H9 (cell line): ENCODE measurements at regions not wholly inside any gene's neighbourhood (a gene's known extent, or its start where the extent isn't known, plus 50 kb on each side); places are given as distances from the start of the nearest gene placed in this dataset.

Experiments used
- DNase-seq: peaks from one replicate; pipeline ENCODE4 v3.0.0-alpha.2; 2017
- H2AFZ ChIP-seq: one replicate; pipeline ENCODE4 v1.6.1; 2013; ENCODE audit warnings: mild to moderate bottlenecking, low read length, control low read depth, moderate library complexity
- H2AK5ac ChIP-seq: 2 replicates; pipeline ENCODE4 v1.6.1; 2013; ENCODE audit warnings: low read length, control low read depth, mixed read lengths; ENCODE audit not compliant: insufficient read length
- H2BK120ac ChIP-seq: one replicate; pipeline ENCODE4 v1.6.1; 2013; ENCODE audit warnings: low read depth, mild to moderate bottlenecking, low read length, control low read depth, inconsistent platforms; ENCODE audit not compliant: poor library complexity, severe bottlenecking
- H2BK12ac ChIP-seq: 2 replicates; pipeline ENCODE4 v1.6.1; 2013; ENCODE audit warnings: low read length, control low read depth, mixed read lengths, low read depth; ENCODE audit not compliant: insufficient read length
- H2BK15ac ChIP-seq: 2 replicates; pipeline ENCODE4 v1.6.1; 2013; ENCODE audit warnings: low read depth, low read length, control low read depth
- H2BK20ac ChIP-seq: one replicate; pipeline ENCODE4 v1.6.1; 2013; ENCODE audit warnings: low read depth, mild to moderate bottlenecking, low read length, control low read depth, inconsistent platforms; ENCODE audit not compliant: poor library complexity, severe bottlenecking
- H2BK5ac ChIP-seq: 2 replicates; pipeline ENCODE4 v1.6.1; 2013; ENCODE audit warnings: low read length, control low read depth, mixed read lengths; ENCODE audit not compliant: insufficient read length
- H3K14ac ChIP-seq: 2 replicates; pipeline ENCODE4 v1.6.1; 2013; ENCODE audit warnings: low read length, control low read depth; ENCODE audit not compliant: insufficient read depth
- H3K18ac ChIP-seq: 2 replicates; pipeline ENCODE4 v1.6.1; 2013; ENCODE audit warnings: low read depth, mild to moderate bottlenecking, mixed read lengths, low read length, control low read depth; ENCODE audit not compliant: insufficient read length
- H3K23ac ChIP-seq: 2 replicates; pipeline ENCODE4 v1.6.1; 2013; ENCODE audit warnings: low read length, control low read depth, mixed read lengths, low read depth; ENCODE audit not compliant: insufficient read length
- H3K23me2 ChIP-seq: 2 replicates; pipeline ENCODE4 v1.6.1; 2013; ENCODE audit warnings: low read depth, mild to moderate bottlenecking, mixed read lengths, low read length, control low read depth; ENCODE audit not compliant: insufficient read length, poor library complexity, severe bottlenecking
- H3K27ac ChIP-seq: 2 replicates; pipeline ENCODE4 v1.5.1; 2013; ENCODE audit warnings: low read length, control low read depth, mixed read lengths, low read depth; ENCODE audit not compliant: insufficient read length
- H3K27me3 ChIP-seq: 2 replicates; pipeline ENCODE4 v1.6.1; 2013; ENCODE audit warnings: low read length, control low read depth, inconsistent platforms; ENCODE audit not compliant: insufficient read depth
- H3K4ac ChIP-seq: 2 replicates; pipeline ENCODE4 v1.6.1; 2013; ENCODE audit warnings: low read depth, mild to moderate bottlenecking, control low read depth, inconsistent platforms, low read length, moderate library complexity
- H3K4me1 ChIP-seq: 2 replicates; pipeline ENCODE4 v1.6.1; 2013; ENCODE audit warnings: low read length, control low read depth, inconsistent platforms; ENCODE audit not compliant: insufficient read depth
- H3K4me2 ChIP-seq: 2 replicates; pipeline ENCODE4 v1.6.1; 2013; ENCODE audit warnings: low read length, control low read depth, mixed read lengths; ENCODE audit not compliant: insufficient read length, insufficient read depth
- H3K56ac ChIP-seq: 2 replicates; pipeline ENCODE4 v1.6.1; 2013; ENCODE audit warnings: low read depth, mild to moderate bottlenecking, mixed read lengths, low read length, control low read depth; ENCODE audit not compliant: insufficient read length
- H3K79me1 ChIP-seq: 2 replicates; pipeline ENCODE4 v1.6.1; 2013; ENCODE audit warnings: low read depth, mild to moderate bottlenecking, moderate library complexity, low read length, control low read depth, inconsistent platforms; ENCODE audit not compliant: insufficient read depth, poor library complexity, severe bottlenecking
- H3K79me2 ChIP-seq: 2 replicates; pipeline ENCODE4 v1.6.1; 2013; ENCODE audit warnings: low read length, control low read depth, inconsistent platforms; ENCODE audit not compliant: insufficient read depth
- H3K9ac ChIP-seq: 2 replicates; pipeline ENCODE4 v1.6.1; 2013; ENCODE audit warnings: low read length, control low read depth, mixed read lengths; ENCODE audit not compliant: insufficient read length; ENCODE audit errors: extremely low read depth
- H3K9me3 ChIP-seq: one replicate; pipeline ENCODE4 v1.6.1; 2013; ENCODE audit warnings: low read depth, low read length, inconsistent platforms; ENCODE audit not compliant: control insufficient read depth
- H3T11ph ChIP-seq: one replicate; pipeline ENCODE4 v1.6.1; 2013; ENCODE audit warnings: mild to moderate bottlenecking, low read length, control low read depth, inconsistent platforms
- H4K20me1 ChIP-seq: one replicate; pipeline ENCODE4 v1.6.1; 2013; ENCODE audit not compliant: control insufficient read depth, insufficient read length, insufficient read depth
- H4K5ac ChIP-seq: 2 replicates; pipeline ENCODE4 v1.6.1; 2013; ENCODE audit warnings: low read depth, mild to moderate bottlenecking, mixed read lengths, low read length, control low read depth; ENCODE audit not compliant: insufficient read length
- H4K8ac ChIP-seq: replicated peaks from 2 replicates; pipeline ENCODE4 v1.6.1; 2013; ENCODE audit warnings: low read length, control low read depth, mixed read lengths, low read depth; ENCODE audit not compliant: insufficient read length
- H4K91ac ChIP-seq: 2 replicates; pipeline ENCODE4 v1.6.1; 2013; ENCODE audit warnings: low read depth, mild to moderate bottlenecking, moderate library complexity, mixed read lengths, low read length, control low read depth; ENCODE audit not compliant: insufficient read length
- H3K27ac Mint-ChIP-seq, 3 experiments: 2 replicates in 2 of 3; 3 replicates in 1 of 3; pipeline ENCODE4 v1.8.0; 2020 to 2021; ENCODE audit warnings: mixed read lengths in 3 of 3, mild to moderate bottlenecking in 1 of 3, moderate library complexity in 1 of 3
- H3K27me3 Mint-ChIP-seq: 2 replicates; pipeline ENCODE4 v1.8.0; 2021; ENCODE audit warnings: low read depth, mild to moderate bottlenecking, moderate library complexity, mixed read lengths
- H3K36me3 Mint-ChIP-seq, 3 experiments: 2 replicates in 2 of 3; 3 replicates in 1 of 3; pipeline ENCODE4 v1.8.0; 2020 to 2021; ENCODE audit warnings: low read depth in 3 of 3, mixed read lengths in 3 of 3; ENCODE audit not compliant: insufficient read depth in 1 of 3
- H3K4me1 Mint-ChIP-seq, 2 experiments: 2 replicates each; pipeline ENCODE4 v1.8.0; 2020; ENCODE audit warnings: mixed read lengths in 2 of 2
- H3K4me3 Mint-ChIP-seq, 2 experiments: 2 replicates in 1 of 2; 3 replicates in 1 of 2; pipeline ENCODE4 v1.8.0; 2020 to 2021; ENCODE audit warnings: mild to moderate bottlenecking in 2 of 2, mixed read lengths in 2 of 2, moderate library complexity in 1 of 2
- H3K9me3 Mint-ChIP-seq, 2 experiments: 2 replicates in 1 of 2; 3 replicates in 1 of 2; pipeline ENCODE4 v1.8.0; 2020; ENCODE audit warnings: mild to moderate bottlenecking in 2 of 2, mixed read lengths in 2 of 2, moderate library complexity in 1 of 2
- TF ChIP-seq, protein P1 (sequence below): fragments of 200-600 bp; sonication (generic); conservative IDR thresholded peaks from 3 replicates; pipeline ENCODE4 v1.8.0; 2021; ENCODE audit warnings: antibody characterized with exemption, mild to moderate bottlenecking

DNA sequence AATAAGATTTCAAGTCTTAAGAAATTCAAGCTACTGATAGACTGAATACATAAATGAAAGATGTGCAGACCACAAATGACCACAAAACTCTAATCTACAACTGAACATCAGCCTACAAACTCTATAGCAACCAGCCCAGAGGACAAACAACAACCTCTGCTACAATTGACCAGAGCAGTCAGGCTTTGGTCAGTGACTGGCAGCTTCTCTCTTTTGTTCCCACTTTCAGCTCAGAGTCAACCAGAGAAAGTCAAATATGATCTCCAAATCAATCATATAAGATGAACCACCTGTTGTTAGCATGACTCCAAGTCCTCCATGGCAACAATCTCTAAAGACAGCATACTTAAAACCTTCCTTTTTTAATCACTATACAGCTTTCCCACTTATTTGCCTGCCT is 996.2 kb downstream of the SUCLG1 start:
- Histone ChIP-seq H2BK5ac (no peak overlapping the region), H3K27ac (no peak overlapping the region), H2AFZ (no peak overlapping the region), H4K20me1 (no peaks in the 10 kb centered on the region), H3K4ac (no peak overlapping the region), H3K56ac (no peak overlapping the region), H3K27me3 (no peaks in the 10 kb centered on the region), H2BK15ac (no peak overlapping the region), H3K4me1 (no peaks in the 10 kb centered on the region), H4K8ac (no peak overlapping the region), H3K79me2 (peaks cover 1% of the 10 kb centered on the region; the same call in 1 of the 2 replicates), H3K23me2 (no peaks in the 10 kb centered on the region), H3K9me3 (no peaks in the 10 kb centered on the region), H3K9ac (no peak overlapping the region), H4K5ac (no peak overlapping the region), H3K14ac (no peak overlapping the region), H2BK12ac (no peak overlapping the region), H3K18ac (no peak overlapping the region), H3K79me1 (no peaks in the 10 kb centered on the region), H2BK120ac (no peak overlapping the region), H4K91ac (no peak overlapping the region), H2BK20ac (no peak overlapping the region), H3T11ph (no peak overlapping the region), H3K23ac (no peak overlapping the region), H3K4me2 (no peak overlapping the region), H2AK5ac (no peak overlapping the region)
- H3K4me1 Mint-ChIP-seq = peaks cover 5 to 8% of the 10 kb centered on the region in 2 experiments; a peak in 2 of 4 replicates
- H3K27me3 Mint-ChIP-seq = no peaks in the 10 kb centered on the region
- peaks cover 0 to 2% (median 0%) of the 10 kb centered on the region in 3 experiments; a peak in 1 of 7 replicates for H3K36me3 Mint-ChIP-seq
- H3K27ac Mint-ChIP-seq = no peak overlapping the region
- DNase-seq = no peak
- TF ChIP-seq, protein P1, sequence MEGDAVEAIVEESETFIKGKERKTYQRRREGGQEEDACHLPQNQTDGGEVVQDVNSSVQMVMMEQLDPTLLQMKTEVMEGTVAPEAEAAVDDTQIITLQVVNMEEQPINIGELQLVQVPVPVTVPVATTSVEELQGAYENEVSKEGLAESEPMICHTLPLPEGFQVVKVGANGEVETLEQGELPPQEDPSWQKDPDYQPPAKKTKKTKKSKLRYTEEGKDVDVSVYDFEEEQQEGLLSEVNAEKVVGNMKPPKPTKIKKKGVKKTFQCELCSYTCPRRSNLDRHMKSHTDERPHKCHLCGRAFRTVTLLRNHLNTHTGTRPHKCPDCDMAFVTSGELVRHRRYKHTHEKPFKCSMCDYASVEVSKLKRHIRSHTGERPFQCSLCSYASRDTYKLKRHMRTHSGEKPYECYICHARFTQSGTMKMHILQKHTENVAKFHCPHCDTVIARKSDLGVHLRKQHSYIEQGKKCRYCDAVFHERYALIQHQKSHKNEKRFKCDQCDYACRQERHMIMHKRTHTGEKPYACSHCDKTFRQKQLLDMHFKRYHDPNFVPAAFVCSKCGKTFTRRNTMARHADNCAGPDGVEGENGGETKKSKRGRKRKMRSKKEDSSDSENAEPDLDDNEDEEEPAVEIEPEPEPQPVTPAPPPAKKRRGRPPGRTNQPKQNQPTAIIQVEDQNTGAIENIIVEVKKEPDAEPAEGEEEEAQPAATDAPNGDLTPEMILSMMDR = no peak
- H3K9me3 Mint-ChIP-seq = no peaks in the 10 kb centered on the region
- H3K4me3 Mint-ChIP-seq = no peak overlapping the region
